Middle frontal gyrus (tissue), 1 donor: ENCODE measurements at regions not wholly inside any gene's neighbourhood (a gene's known extent, or its start where the extent isn't known, plus 50 kb on each side); places are given as distances from the start of the nearest gene placed in this dataset.

Experiments used
- DNase-seq: peaks from one replicate; pipeline ENCODE4 v3.0.0-alpha.2; 2015; ENCODE audit warnings: low spot score; ENCODE audit errors: extremely low spot score

DNA sequence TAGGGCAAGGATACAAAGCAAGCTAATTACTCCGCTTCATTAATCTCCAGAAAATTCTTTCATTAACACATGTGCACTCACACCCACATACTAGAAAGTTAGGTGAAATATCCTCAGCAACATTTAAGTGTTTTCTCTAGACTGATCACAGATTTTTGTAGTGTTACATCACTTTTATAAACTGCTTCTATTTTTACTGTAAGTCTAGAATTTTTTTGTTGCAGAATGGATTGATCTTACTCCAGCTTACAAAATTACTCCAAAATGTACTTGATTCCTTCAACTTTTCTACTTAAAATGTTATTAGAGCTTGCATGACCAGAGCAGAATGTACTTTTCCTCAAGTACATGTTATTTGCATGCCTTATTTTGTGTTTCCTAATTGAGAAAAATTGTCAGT, 2325.2 kb downstream of the PCDH7 start:
- no peak for DNase-seq

- no peak for DNase-seq
Observed at GRCh38 chr4:33052241-33052640, 2332.1 kb downstream of the PCDH7 start.

DNA sequence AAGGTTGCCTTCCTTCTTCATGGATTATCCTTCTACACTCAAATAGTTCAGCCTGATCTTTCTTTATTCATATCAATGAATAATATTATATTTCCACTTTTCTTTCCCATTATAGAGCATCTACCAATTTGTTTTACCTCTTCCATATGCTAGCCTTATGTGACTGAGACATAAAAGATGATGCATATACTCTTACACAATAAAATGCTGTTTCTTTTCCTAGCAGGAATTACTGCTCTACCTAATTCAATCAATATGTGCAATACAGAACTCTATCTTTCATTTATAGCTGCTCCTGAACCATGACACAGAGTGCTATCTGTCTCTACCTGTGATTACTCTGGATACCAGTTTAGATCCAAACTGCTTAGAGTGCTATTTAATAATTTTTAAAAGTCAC, 2334.0 kb downstream of the PCDH7 start:
- no peak for DNase-seq

- no peak for DNase-seq
Observed at GRCh38 chr4:33054656-33055196, 2334.6 kb downstream of the PCDH7 start.

DNA sequence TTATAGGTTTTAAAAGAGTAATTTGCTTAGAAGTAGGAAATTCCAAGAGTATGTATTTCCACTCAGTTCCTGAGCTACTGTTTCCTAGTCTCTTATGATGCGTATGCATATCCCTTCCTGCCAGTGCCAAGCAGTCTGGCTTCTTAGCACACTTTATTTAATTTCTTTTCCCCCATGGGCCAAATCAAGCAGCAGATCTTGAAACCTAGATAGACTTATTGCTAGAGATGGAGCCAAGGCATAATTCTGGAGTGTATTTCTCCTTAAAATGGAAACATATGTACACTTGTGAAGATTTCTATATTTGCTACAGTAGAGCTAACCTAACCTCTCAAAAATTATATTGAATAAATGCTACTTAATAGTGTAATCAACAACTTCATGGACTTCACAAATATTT, 2337.6 kb downstream of the PCDH7 start:
- DNase-seq: no peak

DNA sequence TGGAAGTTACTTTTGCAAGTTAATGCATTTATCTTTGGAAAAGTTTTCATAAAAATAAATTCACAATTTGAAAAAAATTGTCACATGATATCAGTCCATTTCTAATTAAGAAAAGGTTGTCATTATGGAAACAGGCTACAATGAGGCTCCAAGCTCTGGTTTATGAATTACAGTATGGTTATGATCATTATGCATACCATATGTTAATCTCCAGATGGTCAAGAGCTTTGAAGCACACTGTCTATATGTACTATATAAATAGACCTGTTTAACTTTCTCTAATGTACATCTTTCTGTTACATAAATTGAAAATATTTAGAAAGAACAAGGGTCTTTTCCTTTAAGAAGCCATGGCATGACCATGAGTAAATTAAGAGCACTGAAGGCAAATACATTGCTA, 2338.8 kb downstream of the PCDH7 start:
- no peak for DNase-seq

- DNase-seq: peak; percentile 54
Observed at GRCh38 chr4:33060674-33061542, 2340.7 kb downstream of the PCDH7 start.

GRCh38 chr4:33061727-33062126, 2341.6 kb downstream of the PCDH7 start:
- DNase-seq: no peak

DNA sequence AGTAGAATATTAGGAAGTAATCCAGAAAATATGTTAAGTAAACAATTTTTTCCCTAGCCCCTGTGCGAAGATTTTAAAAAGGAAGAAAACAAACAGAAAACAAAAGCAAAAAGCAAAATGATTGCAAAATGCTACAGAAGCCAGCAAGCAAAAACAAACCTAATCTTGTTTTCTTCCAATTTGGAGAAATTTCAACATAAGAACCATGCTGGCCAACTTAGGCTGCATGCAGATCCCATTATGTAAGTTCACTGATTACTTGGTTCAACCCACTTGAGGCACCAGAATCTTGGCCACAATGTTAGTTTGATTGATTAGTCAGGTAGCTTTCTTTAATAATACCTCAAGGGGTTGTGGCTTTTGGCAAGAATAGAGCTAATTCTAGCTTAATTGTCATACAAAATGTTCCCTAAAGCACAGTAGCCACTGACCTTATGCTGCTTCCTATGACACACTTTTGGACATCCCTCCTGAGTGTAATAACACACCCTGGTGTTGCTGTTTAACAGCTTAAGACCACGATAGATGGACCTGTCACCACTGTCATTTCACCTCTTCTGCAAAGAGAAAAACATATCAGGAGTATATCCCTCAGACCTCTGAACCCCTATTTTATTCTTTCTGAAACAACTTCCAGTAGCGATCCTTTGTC, 2342.1 kb downstream of the PCDH7 start:
- DNase-seq: no peak

- no peak for DNase-seq
Observed at GRCh38 chr4:33063241-33063640, 2343.1 kb downstream of the PCDH7 start.

- no peak for DNase-seq
Observed at GRCh38 chr4:33064238-33064637, 2344.1 kb downstream of the PCDH7 start.

- no peak for DNase-seq
Observed at GRCh38 chr4:33065749-33066148, 2345.6 kb downstream of the PCDH7 start.

DNA sequence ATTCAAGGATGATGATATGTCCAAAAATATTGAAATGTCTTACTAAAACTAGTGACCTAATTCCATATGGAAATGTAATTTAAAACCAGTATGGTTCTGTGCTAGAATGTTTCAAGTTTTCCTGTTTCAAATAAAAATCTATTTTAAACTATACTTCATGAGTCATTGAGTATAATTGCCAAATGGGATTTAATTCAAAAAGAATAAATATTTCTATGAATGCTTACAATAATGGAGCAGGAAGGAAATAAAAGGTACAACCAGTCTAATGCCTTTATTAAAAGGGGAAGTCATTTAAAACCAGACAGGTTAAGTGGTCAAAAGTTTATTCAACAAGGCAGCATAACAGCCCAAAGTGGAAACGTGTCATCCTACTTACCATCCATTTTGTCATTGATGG, 2347.1 kb downstream of the PCDH7 start:
- DNase-seq: no peak

- no peak for DNase-seq
Observed at GRCh38 chr4:33068539-33068938, 2348.4 kb downstream of the PCDH7 start.

DNA sequence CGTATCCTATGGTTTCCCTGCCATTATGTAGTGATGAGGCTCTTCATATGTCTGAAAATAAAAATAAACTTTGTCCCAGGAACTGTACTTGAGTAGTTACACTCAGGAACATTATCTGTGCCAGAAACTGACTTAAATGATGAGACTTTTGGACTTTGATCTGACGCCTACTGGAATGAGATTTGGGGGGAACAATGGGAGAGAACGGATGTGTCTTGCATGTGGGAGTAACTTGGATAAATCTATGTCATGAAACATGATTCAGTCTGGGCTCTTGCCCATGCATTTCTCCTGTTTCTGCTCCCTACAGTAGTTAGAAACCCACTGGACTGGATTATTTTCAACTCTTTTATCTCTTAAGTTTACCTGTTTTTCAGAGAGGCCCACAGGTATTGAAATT, 2351.4 kb downstream of the PCDH7 start:
- no peak for DNase-seq

DNA sequence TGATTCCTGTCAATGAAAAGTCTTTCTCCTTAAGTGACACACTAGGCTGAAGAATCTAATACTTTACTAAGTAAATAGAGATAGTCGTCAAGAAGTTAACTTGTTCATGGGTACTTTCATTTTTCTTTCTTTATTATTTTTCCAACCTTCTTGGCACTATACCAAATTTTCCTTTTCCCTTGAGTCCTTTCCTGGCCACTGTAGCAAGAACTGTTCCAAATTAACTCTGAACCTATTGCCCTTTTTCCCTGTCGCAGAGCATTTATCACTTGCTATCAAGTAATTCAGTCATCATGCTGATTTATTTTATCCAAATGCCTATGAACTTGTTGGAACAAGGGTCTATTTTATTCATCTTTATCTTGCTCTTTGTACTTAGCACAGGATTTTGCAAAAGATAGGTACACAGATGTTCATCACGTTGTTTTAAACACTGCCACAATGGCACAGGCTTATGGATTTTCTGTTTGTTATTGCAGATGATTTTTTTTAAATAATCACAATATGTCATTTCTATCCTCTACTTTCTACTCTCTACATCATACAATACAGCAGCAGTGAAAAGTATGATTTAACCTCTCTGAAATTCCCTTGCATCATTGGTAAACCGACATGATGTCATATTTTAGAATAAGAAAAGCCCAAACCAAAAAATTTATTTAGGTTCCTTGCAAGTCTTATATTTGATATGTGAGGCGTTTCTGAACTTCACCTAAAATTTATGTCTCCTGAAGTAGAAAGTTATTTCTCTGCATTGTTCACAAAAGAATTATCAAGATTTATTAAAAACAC, 2352.3 kb downstream of the PCDH7 start:
- no peak for DNase-seq

GRCh38 chr4:33073811-33074210, 2353.6 kb downstream of the PCDH7 start:
- no peak for DNase-seq

GRCh38 chr4:33078145-33078544, 2358.0 kb downstream of the PCDH7 start:
- DNase-seq: no peak

DNA sequence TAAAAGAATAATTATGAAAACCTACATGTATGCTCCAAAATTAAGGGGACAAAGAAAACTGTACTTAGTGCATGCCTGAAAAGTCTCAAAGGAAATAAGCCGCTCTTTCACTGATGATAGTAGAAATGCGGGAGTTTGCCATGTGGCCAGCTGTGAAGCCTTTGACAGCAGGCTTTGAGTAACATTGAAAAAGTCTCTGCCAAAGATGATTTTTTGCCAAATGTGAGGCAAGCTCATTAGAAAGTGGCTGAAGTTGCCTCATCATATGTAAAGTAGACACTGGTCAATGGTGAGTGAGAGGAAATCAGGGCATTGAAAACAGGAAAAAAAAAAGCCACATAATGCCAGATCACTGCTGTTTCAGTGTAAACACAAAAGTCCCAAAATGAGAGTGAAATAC, 2360.1 kb downstream of the PCDH7 start:
- DNase-seq: no peak

- DNase-seq: no peak
Observed at GRCh38 chr4:33085709-33086108, 2365.5 kb downstream of the PCDH7 start.

DNA sequence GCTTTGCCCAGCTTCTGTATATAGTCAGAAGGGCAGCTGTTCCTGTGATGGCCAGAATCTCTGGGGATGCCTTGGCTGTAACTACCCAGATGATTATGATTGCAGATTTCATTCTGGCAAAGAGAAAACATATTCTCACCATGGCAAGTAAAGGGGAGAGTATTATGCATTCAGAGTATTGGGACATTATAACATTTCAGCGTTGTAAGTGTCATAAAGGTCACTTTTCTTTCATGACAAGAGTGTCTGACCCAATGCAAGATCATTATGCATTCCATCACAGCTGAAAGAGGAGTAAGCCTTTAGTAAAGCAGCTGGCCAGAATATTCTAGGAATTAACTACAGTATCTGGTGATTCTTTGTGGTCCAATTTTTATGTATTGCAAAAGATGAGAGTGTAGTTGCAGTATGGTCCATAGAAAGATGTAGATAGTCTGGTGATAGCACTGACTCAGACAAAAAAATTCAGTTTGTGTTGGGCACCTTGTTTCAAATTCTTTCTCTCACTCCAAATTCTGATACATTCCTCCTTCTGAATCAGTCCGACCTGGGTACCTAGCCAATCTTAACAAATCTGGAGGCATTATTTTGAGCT, 2366.3 kb downstream of the PCDH7 start:
- no peak for DNase-seq
